ENCODE measurements at regions not wholly inside any gene's neighbourhood (a gene's known extent, or its start where the extent isn't known, plus 50 kb on each side); places are given as distances from the start of the nearest gene placed in this dataset.

GRCh38 chr5:96250782-96251181 is 182.3 kb downstream of the PCSK1 start:
- dilution Hi-C loops (cut with MboI; ENCODE audit: extremely low pct_ligation_motif_present, low sequenced_read_pairs) (no loop called here), intact Hi-C loops (cut with micrococcal nuclease) (no loop called here)
- no peaks in the 10 kb centered on the region for H4K20me1 ChIP-seq (replicated peaks; ENCODE audit: control insufficient read depth, extremely low read depth, insufficient read depth, low read length)
- no peak overlapping the region for H3K27ac ChIP-seq (ENCODE audit: insufficient read depth, low read depth, low read length)
- no peak overlapping the region for H3K4me3 ChIP-seq (replicated peaks in 1 of 3; ENCODE audit: insufficient read depth in 1 of 3, low read depth in 1 of 3, low read length in 3 of 3)
- H3K4me2 ChIP-seq (ENCODE audit: insufficient read depth, low read length) = no peak overlapping the region
- no peak for TF ChIP-seq POLR2A (IDR thresholded peaks at IDR 0.05; ENCODE audit: low read depth, low read length)
- no peak for TF ChIP-seq EZH2 (IDR thresholded peaks at IDR 0.05; ENCODE audit: borderline replicate concordance, low read depth, low read length, severe bottlenecking)
- no peak for TF ChIP-seq MYC (IDR thresholded peaks at IDR 0.05; ENCODE audit: low read depth, low read length)
- no peak for TF ChIP-seq MAX (IDR thresholded peaks at IDR 0.05; ENCODE audit: insufficient read depth, insufficient read length)
- TF ChIP-seq JUN (IDR thresholded peaks at IDR 0.05; ENCODE audit: borderline replicate concordance, insufficient read depth, insufficient read length, low read depth) = no peak
- no peak for TF ChIP-seq GATA2 (IDR thresholded peaks at IDR 0.05; ENCODE audit: insufficient read depth, insufficient read length, low read depth, low read length)
- H3K9me3 ChIP-seq (replicated peaks; ENCODE audit: control insufficient read depth, insufficient read depth, low read length) = no peaks in the 10 kb centered on the region
- H3K9ac ChIP-seq (replicated peaks; ENCODE audit: extremely low read depth, insufficient read depth, low read length) = no peak overlapping the region
- DNase-seq (ENCODE audit: low read depth, low spot score) = no peak
- H3K9me1 ChIP-seq (replicated peaks; ENCODE audit: control insufficient read depth, extremely low read depth, insufficient read depth, low read length) = no peaks in the 10 kb centered on the region
- H3K4me1 ChIP-seq (ENCODE audit: control insufficient read depth, extremely low read depth, insufficient read depth, low read length) = peaks cover 26% of the 10 kb centered on the region
- BruUV-seq (replicated peaks) = no TSS peak
- CTCF ChIA-PET = no interaction called here
- H3K79me2 ChIP-seq (ENCODE audit: control insufficient read depth, insufficient read depth, low read length) = no peaks in the 10 kb centered on the region
- FAIRE-seq = no peak
- POLR2A ChIA-PET = no interaction called here
- H3K36me3 ChIP-seq (ENCODE audit: control insufficient read depth in 2 of 2, extremely low read depth in 1 of 2, insufficient read depth in 2 of 2, low read length in 2 of 2) = no peaks in the 10 kb centered on the region
- H2AFZ ChIP-seq (ENCODE audit: low read depth, low read length) = no peak overlapping the region
- H3K27me3 ChIP-seq (ENCODE audit: control insufficient read depth in 2 of 2, insufficient read depth in 2 of 2, low read length in 2 of 2) = no peaks in the 10 kb centered on the region

GRCh38 chr5:96248131-96248530 is 184.9 kb downstream of the PCSK1 start:
- no peaks in the 10 kb centered on the region for H3K36me3 ChIP-seq (ENCODE audit: control insufficient read depth in 2 of 2, extremely low read depth in 1 of 2, insufficient read depth in 2 of 2, low read length in 2 of 2)
- no peak overlapping the region for H3K9ac ChIP-seq (replicated peaks; ENCODE audit: extremely low read depth, insufficient read depth, low read length)
- no peak for DNase-seq (ENCODE audit: low read depth, low spot score)
- no peaks in the 10 kb centered on the region for H3K79me2 ChIP-seq (ENCODE audit: control insufficient read depth, insufficient read depth, low read length)
- CTCF ChIA-PET = no interaction called here
- no peak overlapping the region for H3K4me2 ChIP-seq (ENCODE audit: insufficient read depth, low read length)
- no TSS peak for BruUV-seq (replicated peaks)
- POLR2A ChIA-PET = no interaction called here
- H3K27me3 ChIP-seq (ENCODE audit: control insufficient read depth in 2 of 2, insufficient read depth in 2 of 2, low read length in 2 of 2) = no peaks in the 10 kb centered on the region
- H3K4me3 ChIP-seq (replicated peaks in 1 of 3; ENCODE audit: insufficient read depth in 1 of 3, low read depth in 1 of 3, low read length in 3 of 3) = no peak overlapping the region
- intact Hi-C loops (cut with micrococcal nuclease) (no loop called here), dilution Hi-C loops (cut with MboI; ENCODE audit: extremely low pct_ligation_motif_present, low sequenced_read_pairs) (no loop called here)
- TF ChIP-seq MAX (IDR thresholded peaks at IDR 0.05; ENCODE audit: insufficient read depth, insufficient read length) (no peak), JUN (IDR thresholded peaks at IDR 0.05; ENCODE audit: borderline replicate concordance, insufficient read depth, insufficient read length, low read depth) (no peak), POLR2A (IDR thresholded peaks at IDR 0.05; ENCODE audit: low read depth, low read length) (no peak), POLR2AphosphoS5 (IDR thresholded peaks at IDR 0.05; ENCODE audit: insufficient read depth, low read depth, low read length) (no peak)
- no peak overlapping the region for H2AFZ ChIP-seq (ENCODE audit: low read depth, low read length)
- H4K20me1 ChIP-seq (replicated peaks; ENCODE audit: control insufficient read depth, extremely low read depth, insufficient read depth, low read length) = no peaks in the 10 kb centered on the region
- no peaks in the 10 kb centered on the region for H3K9me3 ChIP-seq (replicated peaks; ENCODE audit: control insufficient read depth, insufficient read depth, low read length)
- no peak overlapping the region for H3K27ac ChIP-seq (ENCODE audit: insufficient read depth, low read depth, low read length)
- H3K9me1 ChIP-seq (replicated peaks; ENCODE audit: control insufficient read depth, extremely low read depth, insufficient read depth, low read length) = no peaks in the 10 kb centered on the region
- no peak for FAIRE-seq
- peaks cover 6% of the 10 kb centered on the region for H3K4me1 ChIP-seq (ENCODE audit: control insufficient read depth, extremely low read depth, insufficient read depth, low read length)
